KMS-11 (cell line): ENCODE measurements at regions not wholly inside any gene's neighbourhood (a gene's known extent, or its start where the extent isn't known, plus 50 kb on each side); places are given as distances from the start of the nearest gene placed in this dataset.

Source experiments
- H2AFZ ChIP-seq: fragments of 200-600 bp; sonication (generic); 2 replicates; pipeline ENCODE4 v1.6.1; 2016; ENCODE audit warnings: antibody characterized with exemption, mixed run types, low read depth
- H3K27ac ChIP-seq: fragments of 200-600 bp; sonication (generic); 2 replicates; pipeline ENCODE4 v1.6.1; 2016; ENCODE audit warnings: mild to moderate bottlenecking, mixed run types
- H3K27me3 ChIP-seq: fragments of 200-600 bp; sonication (generic); 2 replicates; pipeline ENCODE4 v1.6.1; 2017; ENCODE audit warnings: mild to moderate bottlenecking, low read depth, mixed run types, moderate library complexity; ENCODE audit not compliant: insufficient read depth
- H3K36me3 ChIP-seq: fragments of 200-600 bp; sonication (generic); 2 replicates; pipeline ENCODE4 v1.6.1; 2017; ENCODE audit warnings: mild to moderate bottlenecking, mixed run types; ENCODE audit not compliant: insufficient read depth
- H3K4me1 ChIP-seq: fragments of 200-600 bp; sonication (generic); 2 replicates; pipeline ENCODE4 v1.6.1; 2016; ENCODE audit warnings: mild to moderate bottlenecking, low read depth, mixed run types; ENCODE audit not compliant: poor library complexity, severe bottlenecking
- H3K4me2 ChIP-seq: fragments of 200-600 bp; sonication (generic); 2 replicates; pipeline ENCODE4 v1.7.0; 2016; ENCODE audit warnings: mild to moderate bottlenecking, mixed run types
- H3K4me3 ChIP-seq: fragments of 200-600 bp; sonication (generic); IDR thresholded peaks from 2 replicates; pipeline ENCODE4 v1.6.1; 2017; ENCODE audit warnings: low read depth, low read length, mixed read lengths; ENCODE audit not compliant: insufficient read depth
- H3K79me2 ChIP-seq: fragments of 200-600 bp; sonication (generic); 2 replicates; pipeline ENCODE4 v1.6.1; 2016; ENCODE audit warnings: low read depth, mixed run types; ENCODE audit not compliant: insufficient read depth
- H3K9ac ChIP-seq: fragments of 200-600 bp; sonication (generic); 2 replicates; pipeline ENCODE4 v1.6.1; 2016; ENCODE audit warnings: mild to moderate bottlenecking, mixed run types
- H4K20me1 ChIP-seq: fragments of 200-600 bp; sonication (generic); 2 replicates; pipeline ENCODE4 v1.6.1; 2016; ENCODE audit warnings: mild to moderate bottlenecking, mixed run types; ENCODE audit not compliant: insufficient read depth
- CTCF ChIP-seq: fragments of 200-600 bp; sonication (generic); conservative IDR thresholded peaks from 2 replicates; pipeline ENCODE4 v1.6.1; 2017; ENCODE audit warnings: low read depth, mild to moderate bottlenecking, antibody characterized with exemption, low read length, moderate library complexity, mixed read lengths

GRCh38 chr1:58864654-58865053 lies 80.8 kb upstream of the JUN start:
- Histone ChIP-seq H3K4me2 (no peak overlapping the region), H3K79me2 (no peaks in the 10 kb centered on the region)

GRCh38 chr1:58866578-58866977 lies 82.7 kb upstream of the JUN start:
- no peaks in the 10 kb centered on the region for H4K20me1 ChIP-seq
- H3K79me2 ChIP-seq: no peaks in the 10 kb centered on the region
- H2AFZ ChIP-seq: no peak overlapping the region
- H3K9ac ChIP-seq: no peak overlapping the region
- H3K4me2 ChIP-seq: no peak overlapping the region
- no peak overlapping the region for H3K4me3 ChIP-seq
- no peak for TF ChIP-seq CTCF
- H3K27me3 ChIP-seq: no peaks in the 10 kb centered on the region
- no peaks in the 10 kb centered on the region for H3K36me3 ChIP-seq
- H3K4me1 ChIP-seq: peaks cover 5% of the 10 kb centered on the region
- H3K27ac ChIP-seq: no peak overlapping the region

More at GRCh38 chr1:58864654-58865053, 80.8 kb upstream of the JUN start:
- Histone ChIP-seq H3K36me3 (no peaks in the 10 kb centered on the region), H3K4me3 (no peak overlapping the region), H3K27me3 (no peaks in the 10 kb centered on the region), H3K9ac (no peak overlapping the region), H3K27ac (no peak overlapping the region), H4K20me1 (no peaks in the 10 kb centered on the region), H3K4me1 (peaks cover 8% of the 10 kb centered on the region), H2AFZ (no peak overlapping the region)
- TF ChIP-seq CTCF: no peak

- H3K4me2 ChIP-seq: 0 out of 2 replicates have a peak overlapping the region, but pooled peaks have one; percentile 17
- H2AFZ ChIP-seq: no peak overlapping the region
- H4K20me1 ChIP-seq: no peaks in the 10 kb centered on the region
- H3K4me3 ChIP-seq: no peak overlapping the region
- H3K27ac ChIP-seq: no peak overlapping the region
- no peak overlapping the region for H3K9ac ChIP-seq
- peaks cover 18% of the 10 kb centered on the region for H3K4me1 ChIP-seq
- H3K27me3 ChIP-seq: no peaks in the 10 kb centered on the region
- H3K36me3 ChIP-seq: no peaks in the 10 kb centered on the region
- no peaks in the 10 kb centered on the region for H3K79me2 ChIP-seq
- no peak for TF ChIP-seq CTCF
Observed at GRCh38 chr1:58869638-58870297, 85.9 kb upstream of the JUN start.

- no peak for TF ChIP-seq CTCF
- peaks cover 23% of the 10 kb centered on the region for H3K4me1 ChIP-seq
- H2AFZ ChIP-seq: no peak overlapping the region
- no peaks in the 10 kb centered on the region for H3K36me3 ChIP-seq
- no peak overlapping the region for H3K9ac ChIP-seq
- H3K79me2 ChIP-seq: no peaks in the 10 kb centered on the region
- H3K4me2 ChIP-seq: 0 out of 2 replicates have a peak overlapping the region, but pooled peaks have one; percentile 17
- no peaks in the 10 kb centered on the region for H4K20me1 ChIP-seq
- H3K4me3 ChIP-seq: no peak overlapping the region
- H3K27ac ChIP-seq: no peak overlapping the region
- no peaks in the 10 kb centered on the region for H3K27me3 ChIP-seq
Observed at GRCh38 chr1:58870298-58870676, 86.4 kb upstream of the JUN start.
